ENCODE measurements at regions not wholly inside any gene's neighbourhood (a gene's known extent, or its start where the extent isn't known, plus 50 kb on each side); places are given as distances from the start of the nearest gene placed in this dataset.

DNA sequence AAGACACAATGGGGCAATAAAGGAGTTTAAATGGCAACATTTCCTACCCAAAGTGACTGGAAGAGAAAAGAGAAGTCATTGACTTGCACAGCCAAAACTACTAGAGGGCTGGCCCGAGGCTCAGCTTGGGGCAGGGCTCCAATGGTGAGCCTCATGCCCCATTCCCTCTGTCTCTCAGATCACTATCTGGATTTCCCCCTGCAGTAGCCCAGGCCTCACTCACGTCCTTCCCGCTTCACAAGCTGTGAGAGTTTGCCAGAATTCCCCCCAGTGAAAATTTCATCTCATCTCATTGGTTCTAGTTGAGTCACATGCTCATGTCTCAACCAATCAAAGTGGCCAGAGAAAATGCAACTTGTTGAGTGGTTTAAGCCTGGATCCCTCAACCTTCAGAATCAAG, 181.3 kb downstream of the WDR11 start:
- Mint-ChIP-seq H3K27ac (no peak overlapping the region), H3K27me3 (ENCODE audit: low read depth) (peaks cover 7% of the 10 kb centered on the region), H3K36me3 (ENCODE audit: low read depth) (no peaks in the 10 kb centered on the region), H3K4me3 (no peak overlapping the region), H3K9me3 (no peaks in the 10 kb centered on the region), H3K4me1 (peaks cover 36% of the 10 kb centered on the region)
- TF ChIP-seq, protein P1, sequence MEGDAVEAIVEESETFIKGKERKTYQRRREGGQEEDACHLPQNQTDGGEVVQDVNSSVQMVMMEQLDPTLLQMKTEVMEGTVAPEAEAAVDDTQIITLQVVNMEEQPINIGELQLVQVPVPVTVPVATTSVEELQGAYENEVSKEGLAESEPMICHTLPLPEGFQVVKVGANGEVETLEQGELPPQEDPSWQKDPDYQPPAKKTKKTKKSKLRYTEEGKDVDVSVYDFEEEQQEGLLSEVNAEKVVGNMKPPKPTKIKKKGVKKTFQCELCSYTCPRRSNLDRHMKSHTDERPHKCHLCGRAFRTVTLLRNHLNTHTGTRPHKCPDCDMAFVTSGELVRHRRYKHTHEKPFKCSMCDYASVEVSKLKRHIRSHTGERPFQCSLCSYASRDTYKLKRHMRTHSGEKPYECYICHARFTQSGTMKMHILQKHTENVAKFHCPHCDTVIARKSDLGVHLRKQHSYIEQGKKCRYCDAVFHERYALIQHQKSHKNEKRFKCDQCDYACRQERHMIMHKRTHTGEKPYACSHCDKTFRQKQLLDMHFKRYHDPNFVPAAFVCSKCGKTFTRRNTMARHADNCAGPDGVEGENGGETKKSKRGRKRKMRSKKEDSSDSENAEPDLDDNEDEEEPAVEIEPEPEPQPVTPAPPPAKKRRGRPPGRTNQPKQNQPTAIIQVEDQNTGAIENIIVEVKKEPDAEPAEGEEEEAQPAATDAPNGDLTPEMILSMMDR (IDR thresholded peaks at IDR 0.05; ENCODE audit: unreplicated experiment in 3 of 3): no peak

DNA sequence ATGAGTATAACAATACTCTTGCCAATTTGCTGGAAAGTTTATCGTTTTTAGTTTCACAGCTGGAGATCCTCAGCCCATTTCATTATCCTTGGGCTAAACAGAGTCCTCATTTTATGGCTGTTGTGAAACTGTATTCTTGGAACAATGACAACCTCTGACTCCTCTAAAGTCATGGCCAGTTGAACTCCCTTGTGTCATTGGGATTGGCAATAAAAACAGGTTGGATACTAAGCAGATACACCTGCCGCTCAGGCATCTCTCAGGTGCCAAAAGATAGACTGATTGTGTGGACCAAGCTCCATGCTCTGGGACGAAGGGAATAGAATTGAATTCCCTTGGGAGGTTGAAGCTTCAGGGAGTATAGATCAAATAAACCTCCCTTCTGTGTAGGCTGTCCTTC, 182.2 kb downstream of the WDR11 start:
- no peak overlapping the region for H3K4me3 Mint-ChIP-seq
- peak overlapping the region in 2 of 3 experiments; percentile 35 to 39 for H3K27ac Mint-ChIP-seq
- no peaks in the 10 kb centered on the region for H3K36me3 Mint-ChIP-seq (ENCODE audit: low read depth)
- H3K9me3 Mint-ChIP-seq: no peaks in the 10 kb centered on the region
- H3K4me1 Mint-ChIP-seq: peaks cover 28% of the 10 kb centered on the region
- TF ChIP-seq, protein P1 (IDR thresholded peaks at IDR 0.05; ENCODE audit: unreplicated experiment in 3 of 3): no peak
- H3K27me3 Mint-ChIP-seq (ENCODE audit: low read depth): peaks cover 11% of the 10 kb centered on the region

DNA sequence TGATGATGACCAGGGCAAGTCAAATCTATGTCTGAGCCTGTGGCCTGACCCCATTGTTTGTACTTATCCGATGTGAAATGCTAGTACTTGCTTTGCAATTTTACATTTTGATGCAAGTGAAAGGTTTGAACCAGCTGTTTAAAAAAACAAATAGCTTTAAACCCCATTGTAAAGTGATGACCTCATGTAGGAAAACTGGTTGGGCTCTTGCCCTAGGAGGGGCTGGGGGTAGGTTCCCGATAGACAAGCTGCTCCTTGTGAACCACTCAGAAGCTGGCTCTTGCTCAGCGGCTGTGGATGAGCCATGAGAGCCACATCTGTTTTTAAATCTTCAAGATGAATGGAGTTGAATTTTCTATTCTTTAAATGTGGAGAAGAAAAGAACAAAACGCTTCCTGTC, 185.3 kb downstream of the WDR11 start:
- H3K27me3 Mint-ChIP-seq (ENCODE audit: low read depth): peaks cover 15% of the 10 kb centered on the region
- H3K9me3 Mint-ChIP-seq: no peaks in the 10 kb centered on the region
- no peak overlapping the region for H3K4me3 Mint-ChIP-seq
- TF ChIP-seq, protein P1 (IDR thresholded peaks at IDR 0.05; ENCODE audit: unreplicated experiment in 3 of 3): no peak
- peaks cover 32% of the 10 kb centered on the region for H3K4me1 Mint-ChIP-seq
- no peaks in the 10 kb centered on the region for H3K36me3 Mint-ChIP-seq (ENCODE audit: low read depth)
- H3K27ac Mint-ChIP-seq: peak overlapping the region; percentile 3 to 44 (median 26)

DNA sequence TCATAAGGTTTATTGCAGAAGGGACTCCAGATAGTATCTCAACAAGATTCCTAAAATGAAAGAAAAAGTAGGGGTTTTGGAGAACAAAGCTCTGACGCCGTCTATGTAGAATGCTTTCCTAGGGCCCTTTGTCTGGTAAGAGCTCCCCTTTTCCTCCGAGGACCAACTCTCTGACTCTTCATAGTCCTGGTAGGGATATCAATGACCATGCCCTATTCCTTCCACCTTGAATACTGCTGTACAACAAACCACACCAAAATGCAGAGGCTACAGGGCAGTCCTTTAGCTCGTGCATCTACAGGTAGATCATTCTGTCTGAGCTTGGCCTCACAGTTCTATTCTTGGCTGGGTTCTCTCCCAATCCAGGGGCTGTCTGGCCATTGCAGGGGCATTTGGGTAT, 190.3 kb downstream of the WDR11 start:
- Mint-ChIP-seq H3K36me3 (ENCODE audit: low read depth) (no peaks in the 10 kb centered on the region), H3K4me3 (no peak overlapping the region), H3K27ac (no peak overlapping the region), H3K9me3 (no peaks in the 10 kb centered on the region), H3K27me3 (ENCODE audit: low read depth) (peaks cover 14% of the 10 kb centered on the region), H3K4me1 (peaks cover 21% of the 10 kb centered on the region)
- TF ChIP-seq, protein P1 (IDR thresholded peaks at IDR 0.05; ENCODE audit: unreplicated experiment in 3 of 3): no peak

DNA sequence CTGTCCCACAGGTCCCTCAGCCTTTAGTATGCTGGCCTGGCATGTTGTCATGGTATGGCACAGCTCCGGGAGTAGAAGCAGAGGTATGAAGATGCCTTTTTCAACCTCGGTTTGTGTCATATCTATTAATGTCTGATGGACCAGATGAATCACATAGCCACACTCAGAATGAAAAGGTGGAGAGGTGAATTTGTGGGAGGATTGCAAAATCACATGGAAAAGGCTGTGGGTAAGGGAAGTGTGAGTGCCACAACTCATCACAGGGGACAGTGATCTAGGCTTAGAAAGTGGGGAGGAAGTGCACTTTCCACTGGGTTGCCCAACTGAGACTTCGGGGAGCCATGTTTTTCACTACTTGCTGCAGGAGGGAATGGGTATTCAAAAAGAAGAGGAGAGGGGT, 190.7 kb downstream of the WDR11 start:
- Mint-ChIP-seq H3K4me1 (peaks cover 16% of the 10 kb centered on the region), H3K27me3 (ENCODE audit: low read depth) (peaks cover 14% of the 10 kb centered on the region), H3K9me3 (no peaks in the 10 kb centered on the region), H3K27ac (peak overlapping the region in 1 of 3 experiments; percentile 31), H3K4me3 (no peak overlapping the region), H3K36me3 (ENCODE audit: low read depth) (no peaks in the 10 kb centered on the region)
- TF ChIP-seq, protein P1 (IDR thresholded peaks at IDR 0.05; ENCODE audit: unreplicated experiment in 3 of 3): no peak

DNA sequence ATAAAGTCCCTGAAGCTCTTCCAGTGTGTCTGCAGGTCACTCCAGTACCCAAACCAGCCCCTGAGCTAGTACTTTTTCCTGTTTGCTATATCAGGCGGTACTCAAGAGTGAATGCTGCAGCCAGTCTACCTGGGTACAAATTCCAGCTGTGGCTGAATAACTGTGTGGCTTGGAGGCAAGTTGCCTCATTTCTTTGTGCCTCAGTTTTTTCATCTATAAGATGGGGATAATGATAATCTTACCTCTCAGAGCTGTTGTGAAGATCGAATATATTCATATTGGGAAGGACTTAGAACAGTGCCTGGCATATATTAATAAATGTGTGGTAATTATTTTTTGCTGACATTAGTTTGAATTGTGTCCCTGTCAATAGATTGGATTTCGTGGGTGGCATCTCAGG, 191.2 kb downstream of the WDR11 start:
- H3K4me3 Mint-ChIP-seq: no peak overlapping the region
- H3K4me1 Mint-ChIP-seq: peaks cover 12% of the 10 kb centered on the region
- TF ChIP-seq, protein P1 (IDR thresholded peaks at IDR 0.05; ENCODE audit: unreplicated experiment in 3 of 3): no peak
- H3K9me3 Mint-ChIP-seq: no peaks in the 10 kb centered on the region
- H3K27ac Mint-ChIP-seq: no peak overlapping the region
- no peaks in the 10 kb centered on the region for H3K36me3 Mint-ChIP-seq (ENCODE audit: low read depth)
- H3K27me3 Mint-ChIP-seq (ENCODE audit: low read depth): peaks cover 14% of the 10 kb centered on the region

Data from nephron (organoid).